ENCODE measurements at regions not wholly inside any gene's neighbourhood (a gene's known extent, or its start where the extent isn't known, plus 50 kb on each side); places are given as distances from the start of the nearest gene placed in this dataset.

DNA sequence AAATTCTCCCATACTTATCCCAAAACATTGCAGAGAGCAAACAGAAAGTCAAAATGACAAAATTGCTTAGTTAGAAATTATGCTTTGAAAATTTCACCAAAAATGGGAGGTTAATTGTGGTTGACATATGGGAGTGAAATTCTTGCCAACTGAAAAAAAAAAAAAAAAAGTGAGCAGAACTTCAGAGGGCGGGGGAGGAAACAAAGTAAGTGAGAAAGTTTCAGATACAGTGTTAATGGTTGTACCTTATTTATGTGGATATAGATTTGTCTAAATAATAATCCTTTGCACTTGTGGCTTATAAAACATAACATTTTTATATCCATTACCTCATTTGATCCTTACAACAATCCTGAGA lies 91.5 kb upstream of the RAP2B start (continued):
- TF ChIP-seq, protein P1, sequence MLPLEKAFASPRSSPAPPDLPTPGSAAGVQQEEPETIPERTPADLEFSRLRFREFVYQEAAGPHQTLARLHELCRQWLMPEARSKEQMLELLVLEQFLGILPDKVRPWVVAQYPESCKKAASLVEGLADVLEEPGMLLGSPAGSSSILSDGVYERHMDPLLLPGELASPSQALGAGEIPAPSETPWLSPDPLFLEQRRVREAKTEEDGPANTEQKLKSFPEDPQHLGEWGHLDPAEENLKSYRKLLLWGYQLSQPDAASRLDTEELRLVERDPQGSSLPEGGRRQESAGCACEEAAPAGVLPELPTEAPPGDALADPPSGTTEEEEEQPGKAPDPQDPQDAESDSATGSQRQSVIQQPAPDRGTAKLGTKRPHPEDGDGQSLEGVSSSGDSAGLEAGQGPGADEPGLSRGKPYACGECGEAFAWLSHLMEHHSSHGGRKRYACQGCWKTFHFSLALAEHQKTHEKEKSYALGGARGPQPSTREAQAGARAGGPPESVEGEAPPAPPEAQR (CRISPR knock-in tag; IDR thresholded peaks at IDR 0.05), result no peak
- no peak for TF ChIP-seq SMAD4 (CRISPR knock-in tag; IDR thresholded peaks at IDR 0.05)

DNA sequence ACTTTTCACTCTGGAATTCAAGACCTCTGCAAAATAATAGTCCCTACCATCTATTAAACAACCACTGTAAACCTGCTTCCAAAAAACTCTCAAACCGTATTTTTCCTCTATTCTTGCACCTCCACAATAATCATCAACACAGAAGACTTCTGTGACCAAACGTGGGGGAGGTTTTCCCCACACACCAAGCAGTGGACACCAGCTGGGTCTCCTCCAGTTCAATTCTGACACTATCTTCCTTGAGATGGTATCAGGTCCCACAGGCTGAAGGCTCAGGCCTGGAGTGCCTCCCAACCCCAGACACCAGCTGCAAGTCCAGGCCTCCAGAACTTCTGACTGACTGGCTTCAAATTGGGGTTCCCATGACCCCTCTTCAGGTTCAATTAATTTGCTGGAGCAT lies 89.6 kb upstream of the RAP2B start:
- Mint-ChIP-seq H3K36me3 (no peaks in the 10 kb centered on the region), H3K4me3 (no peak overlapping the region), H3K27ac (no peak overlapping the region), H3K4me1 (no peaks in the 10 kb centered on the region), H3K27me3 (ENCODE audit: low read depth) (no peaks in the 10 kb centered on the region), H3K9me3 (no peaks in the 10 kb centered on the region)
- CTCF ChIA-PET, result no interaction called here
- DNase-seq (ENCODE audit: low spot score) (no peak), ATAC-seq (no peak)
- TF ChIP-seq MXD4 (CRISPR knock-in tag; IDR thresholded peaks at IDR 0.05; ENCODE audit: borderline replicate concordance) (no peak), ZNF121 (CRISPR knock-in tag; IDR thresholded peaks at IDR 0.05) (no peak), HMGA2 (CRISPR knock-in tag; IDR thresholded peaks at IDR 0.05) (no peak), FOXJ3 (CRISPR knock-in tag; IDR thresholded peaks at IDR 0.05; ENCODE audit: borderline replicate concordance) (no peak), ELF4 (CRISPR knock-in tag; IDR thresholded peaks at IDR 0.05; ENCODE audit: low read depth) (no peak), NFYB (CRISPR knock-in tag; conservative IDR thresholded peaks at IDR 0.05; ENCODE audit: low read depth) (no peak), OVOL2 (CRISPR knock-in tag; IDR thresholded peaks at IDR 0.05; ENCODE audit: borderline replicate concordance) (no peak), FOXK1 (CRISPR knock-in tag; IDR thresholded peaks at IDR 0.05) (no peak), TCF7 (CRISPR knock-in tag; IDR thresholded peaks at IDR 0.05; ENCODE audit: low read depth) (no peak), JAZF1 (CRISPR knock-in tag; IDR thresholded peaks at IDR 0.05) (no peak), GABPB1 (CRISPR knock-in tag; IDR thresholded peaks at IDR 0.05) (no peak), NFE2L1 (CRISPR knock-in tag; IDR thresholded peaks at IDR 0.05) (no peak), ZNF671 (CRISPR knock-in tag; IDR thresholded peaks at IDR 0.05) (no peak)
- TF ChIP-seq, protein P2, sequence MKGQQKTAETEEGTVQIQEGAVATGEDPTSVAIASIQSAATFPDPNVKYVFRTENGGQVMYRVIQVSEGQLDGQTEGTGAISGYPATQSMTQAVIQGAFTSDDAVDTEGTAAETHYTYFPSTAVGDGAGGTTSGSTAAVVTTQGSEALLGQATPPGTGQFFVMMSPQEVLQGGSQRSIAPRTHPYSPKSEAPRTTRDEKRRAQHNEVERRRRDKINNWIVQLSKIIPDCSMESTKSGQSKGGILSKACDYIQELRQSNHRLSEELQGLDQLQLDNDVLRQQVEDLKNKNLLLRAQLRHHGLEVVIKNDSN (CRISPR knock-in tag; IDR thresholded peaks at IDR 0.05), result no peak
- TF ChIP-seq, protein P3, sequence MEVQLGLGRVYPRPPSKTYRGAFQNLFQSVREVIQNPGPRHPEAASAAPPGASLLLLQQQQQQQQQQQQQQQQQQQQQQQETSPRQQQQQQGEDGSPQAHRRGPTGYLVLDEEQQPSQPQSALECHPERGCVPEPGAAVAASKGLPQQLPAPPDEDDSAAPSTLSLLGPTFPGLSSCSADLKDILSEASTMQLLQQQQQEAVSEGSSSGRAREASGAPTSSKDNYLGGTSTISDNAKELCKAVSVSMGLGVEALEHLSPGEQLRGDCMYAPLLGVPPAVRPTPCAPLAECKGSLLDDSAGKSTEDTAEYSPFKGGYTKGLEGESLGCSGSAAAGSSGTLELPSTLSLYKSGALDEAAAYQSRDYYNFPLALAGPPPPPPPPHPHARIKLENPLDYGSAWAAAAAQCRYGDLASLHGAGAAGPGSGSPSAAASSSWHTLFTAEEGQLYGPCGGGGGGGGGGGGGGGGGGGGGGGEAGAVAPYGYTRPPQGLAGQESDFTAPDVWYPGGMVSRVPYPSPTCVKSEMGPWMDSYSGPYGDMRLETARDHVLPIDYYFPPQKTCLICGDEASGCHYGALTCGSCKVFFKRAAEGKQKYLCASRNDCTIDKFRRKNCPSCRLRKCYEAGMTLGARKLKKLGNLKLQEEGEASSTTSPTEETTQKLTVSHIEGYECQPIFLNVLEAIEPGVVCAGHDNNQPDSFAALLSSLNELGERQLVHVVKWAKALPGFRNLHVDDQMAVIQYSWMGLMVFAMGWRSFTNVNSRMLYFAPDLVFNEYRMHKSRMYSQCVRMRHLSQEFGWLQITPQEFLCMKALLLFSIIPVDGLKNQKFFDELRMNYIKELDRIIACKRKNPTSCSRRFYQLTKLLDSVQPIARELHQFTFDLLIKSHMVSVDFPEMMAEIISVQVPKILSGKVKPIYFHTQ (CRISPR knock-in tag; IDR thresholded peaks at IDR 0.05), result no peak
- TF ChIP-seq, protein P4, sequence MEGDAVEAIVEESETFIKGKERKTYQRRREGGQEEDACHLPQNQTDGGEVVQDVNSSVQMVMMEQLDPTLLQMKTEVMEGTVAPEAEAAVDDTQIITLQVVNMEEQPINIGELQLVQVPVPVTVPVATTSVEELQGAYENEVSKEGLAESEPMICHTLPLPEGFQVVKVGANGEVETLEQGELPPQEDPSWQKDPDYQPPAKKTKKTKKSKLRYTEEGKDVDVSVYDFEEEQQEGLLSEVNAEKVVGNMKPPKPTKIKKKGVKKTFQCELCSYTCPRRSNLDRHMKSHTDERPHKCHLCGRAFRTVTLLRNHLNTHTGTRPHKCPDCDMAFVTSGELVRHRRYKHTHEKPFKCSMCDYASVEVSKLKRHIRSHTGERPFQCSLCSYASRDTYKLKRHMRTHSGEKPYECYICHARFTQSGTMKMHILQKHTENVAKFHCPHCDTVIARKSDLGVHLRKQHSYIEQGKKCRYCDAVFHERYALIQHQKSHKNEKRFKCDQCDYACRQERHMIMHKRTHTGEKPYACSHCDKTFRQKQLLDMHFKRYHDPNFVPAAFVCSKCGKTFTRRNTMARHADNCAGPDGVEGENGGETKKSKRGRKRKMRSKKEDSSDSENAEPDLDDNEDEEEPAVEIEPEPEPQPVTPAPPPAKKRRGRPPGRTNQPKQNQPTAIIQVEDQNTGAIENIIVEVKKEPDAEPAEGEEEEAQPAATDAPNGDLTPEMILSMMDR (IDR thresholded peaks at IDR 0.05), result no peak
- POLR2A ChIA-PET, result no interaction called here

DNA sequence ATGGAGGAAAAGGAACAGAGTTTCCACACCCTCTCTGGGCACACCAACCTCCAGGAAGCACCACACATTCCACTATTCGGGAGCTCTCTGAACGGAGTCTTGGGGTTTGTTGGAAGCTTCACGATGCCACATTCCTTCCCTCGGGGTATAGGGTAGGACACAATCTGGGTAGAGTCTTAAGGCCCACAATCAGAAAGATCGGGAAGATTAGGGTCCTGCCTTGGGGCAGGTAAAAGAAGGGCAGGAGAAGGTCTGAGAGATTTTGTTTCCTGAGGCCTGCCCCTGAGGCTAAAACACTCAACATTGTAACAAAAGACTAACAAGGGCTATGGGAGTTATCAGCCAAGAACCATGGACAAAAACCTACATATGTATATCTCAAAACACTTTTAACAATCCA lies 89.2 kb upstream of the RAP2B start:
- H3K4me3 Mint-ChIP-seq, result no peak overlapping the region
- peak; percentile 32; the same call in 1 of the 2 replicates for ATAC-seq
- H3K4me1 Mint-ChIP-seq, result no peaks in the 10 kb centered on the region
- H3K36me3 Mint-ChIP-seq, result no peaks in the 10 kb centered on the region
- POLR2A ChIA-PET, result no interaction called here
- no peaks in the 10 kb centered on the region for H3K27me3 Mint-ChIP-seq (ENCODE audit: low read depth)
- no peak for DNase-seq (ENCODE audit: low spot score)
- H3K27ac Mint-ChIP-seq, result no peak overlapping the region
- H3K9me3 Mint-ChIP-seq, result no peaks in the 10 kb centered on the region
- CTCF ChIA-PET, result no interaction called here
- TF ChIP-seq JAZF1 (CRISPR knock-in tag; IDR thresholded peaks at IDR 0.05) (no peak), EMX1 (CRISPR knock-in tag; IDR thresholded peaks at IDR 0.05) (no peak), TP53 (CRISPR knock-in tag; IDR thresholded peaks at IDR 0.05) (no peak), ZNF416 (CRISPR knock-in tag; IDR thresholded peaks at IDR 0.05) (no peak), ZNF138 (CRISPR knock-in tag; conservative IDR thresholded peaks at IDR 0.05) (no peak)
- TF ChIP-seq, protein P5, sequence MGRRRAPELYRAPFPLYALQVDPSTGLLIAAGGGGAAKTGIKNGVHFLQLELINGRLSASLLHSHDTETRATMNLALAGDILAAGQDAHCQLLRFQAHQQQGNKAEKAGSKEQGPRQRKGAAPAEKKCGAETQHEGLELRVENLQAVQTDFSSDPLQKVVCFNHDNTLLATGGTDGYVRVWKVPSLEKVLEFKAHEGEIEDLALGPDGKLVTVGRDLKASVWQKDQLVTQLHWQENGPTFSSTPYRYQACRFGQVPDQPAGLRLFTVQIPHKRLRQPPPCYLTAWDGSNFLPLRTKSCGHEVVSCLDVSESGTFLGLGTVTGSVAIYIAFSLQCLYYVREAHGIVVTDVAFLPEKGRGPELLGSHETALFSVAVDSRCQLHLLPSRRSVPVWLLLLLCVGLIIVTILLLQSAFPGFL (CRISPR knock-in tag; IDR thresholded peaks at IDR 0.05; ENCODE audit: borderline replicate concordance), result no peak
- TF ChIP-seq, protein P6, sequence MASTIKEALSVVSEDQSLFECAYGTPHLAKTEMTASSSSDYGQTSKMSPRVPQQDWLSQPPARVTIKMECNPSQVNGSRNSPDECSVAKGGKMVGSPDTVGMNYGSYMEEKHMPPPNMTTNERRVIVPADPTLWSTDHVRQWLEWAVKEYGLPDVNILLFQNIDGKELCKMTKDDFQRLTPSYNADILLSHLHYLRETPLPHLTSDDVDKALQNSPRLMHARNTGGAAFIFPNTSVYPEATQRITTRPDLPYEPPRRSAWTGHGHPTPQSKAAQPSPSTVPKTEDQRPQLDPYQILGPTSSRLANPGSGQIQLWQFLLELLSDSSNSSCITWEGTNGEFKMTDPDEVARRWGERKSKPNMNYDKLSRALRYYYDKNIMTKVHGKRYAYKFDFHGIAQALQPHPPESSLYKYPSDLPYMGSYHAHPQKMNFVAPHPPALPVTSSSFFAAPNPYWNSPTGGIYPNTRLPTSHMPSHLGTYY (CRISPR knock-in tag; IDR thresholded peaks at IDR 0.05), result no peak

Measured in WTC11 (cell line).